ENCODE measurements at regions not wholly inside any gene's neighbourhood (a gene's known extent, or its start where the extent isn't known, plus 50 kb on each side); places are given as distances from the start of the nearest gene placed in this dataset.
"Not testable (repeated sequence)": the region's sequence is repeated elsewhere in the genome, so short reads cannot be mapped to it uniquely, and the experiment has no call there.

- DNase-seq: no peak
Observed at GRCh38 chr10:61078542-61079275, 134.7 kb upstream of the RHOBTB1 start.

GRCh38 chr10:61076572-61077114 lies 132.7 kb upstream of the RHOBTB1 start:
- DNase-seq: no peak

GRCh38 chr10:61073391-61073790 lies 129.4 kb upstream of the RHOBTB1 start:
- DNase-seq: no peak

- DNase-seq: no peak
Observed at GRCh38 chr10:61071580-61071979, 127.6 kb upstream of the RHOBTB1 start.

- no peak for DNase-seq
Observed at GRCh38 chr10:61068471-61068870, 124.5 kb upstream of the RHOBTB1 start.

GRCh38 chr10:61067671-61068336 lies 123.8 kb upstream of the RHOBTB1 start:
- DNase-seq: no peak

GRCh38 chr10:61066661-61067344 lies 122.8 kb upstream of the RHOBTB1 start:
- peak; percentile 18 for DNase-seq

GRCh38 chr10:61065051-61065450 lies 121.1 kb upstream of the RHOBTB1 start:
- no peak for DNase-seq

GRCh38 chr10:61064356-61064755 lies 120.4 kb upstream of the RHOBTB1 start:
- no peak for DNase-seq

- no peak for DNase-seq
Observed at GRCh38 chr10:61063901-61064300, 119.9 kb upstream of the RHOBTB1 start.

GRCh38 chr10:61063034-61063433 lies 119.0 kb upstream of the RHOBTB1 start:
- DNase-seq: no peak

- DNase-seq: peak; percentile 28
Observed at GRCh38 chr10:61061923-61062504, 118.0 kb upstream of the RHOBTB1 start.

GRCh38 chr10:61059636-61060035 lies 115.7 kb upstream of the RHOBTB1 start:
- DNase-seq: no peak

- DNase-seq: no peak
Observed at GRCh38 chr10:61052469-61053205, 108.7 kb upstream of the RHOBTB1 start.

GRCh38 chr10:61051344-61051743 lies 107.4 kb upstream of the RHOBTB1 start:
- no peak for DNase-seq

- DNase-seq: no peak
Observed at GRCh38 chr10:61050120-61050745, 106.2 kb upstream of the RHOBTB1 start.

GRCh38 chr10:61049386-61049785 lies 105.4 kb upstream of the RHOBTB1 start:
- no peak for DNase-seq

GRCh38 chr10:61047788-61048560 lies 104.0 kb upstream of the RHOBTB1 start:
- DNase-seq: no peak

GRCh38 chr10:61047081-61047480 lies 103.1 kb upstream of the RHOBTB1 start:
- no peak for DNase-seq

- DNase-seq: not testable (repeated sequence)
Observed at GRCh38 chr10:61045480-61045879, 101.5 kb upstream of the RHOBTB1 start.

- DNase-seq: no peak
Observed at GRCh38 chr10:61042533-61042932, 98.5 kb upstream of the RHOBTB1 start.

Measured in retina (tissue), 1 donor.